HEK293 (cell line): ENCODE measurements at regions not wholly inside any gene's neighbourhood (a gene's known extent, or its start where the extent isn't known, plus 50 kb on each side); places are given as distances from the start of the nearest gene placed in this dataset.

Experiments used
- CTCF ChIA-PET: fragments of 350-600 bp; formaldehyde crosslinking; extraction: SDS; loops from one replicate; lab custom pipeline; 2021; ENCODE audit warnings: antibody characterized with exemption; lab: Yijun Ruan, JAX
- POLR2A ChIA-PET: fragments of 300-600 bp; formaldehyde crosslinking; extraction: SDS; loops from one replicate; lab custom pipeline; 2020; ENCODE audit warnings: antibody characterized with exemption, inconsistent platforms; lab: Yijun Ruan, JAX
- H3K27ac ChIP-seq: fragments of 200-500 bp; sonication (Bioruptor generic); 2 replicates; pipeline ENCODE4 v1.5.1; 2014; ENCODE audit warnings: low read depth, low read length, control low read depth, inconsistent platforms; ENCODE audit errors: extremely low read depth
- H3K36me3 ChIP-seq, 2 experiments: fragments of 200-500 bp in 1 of 2; sonication (Bioruptor generic) in 1 of 2; 1 replicate in 1 of 2; 2 replicates in 1 of 2; pipeline ENCODE4 v1.5.1; 2014 to 2017; ENCODE audit warnings: inconsistent platforms in 2 of 2, low read length in 2 of 2; ENCODE audit not compliant: control insufficient read depth in 2 of 2, insufficient read depth in 1 of 2
- H3K4me1 ChIP-seq: fragments of 200-500 bp; sonication (Bioruptor generic); 2 replicates; pipeline ENCODE4 v1.5.1; 2014; ENCODE audit warnings: mild to moderate bottlenecking, low read length, inconsistent platforms; ENCODE audit not compliant: control insufficient read depth, insufficient read depth
- H3K4me3 ChIP-seq: 2 replicates; pipeline ENCODE4 v1.5.1; 2011; ENCODE audit warnings: low read depth, mild to moderate bottlenecking, control low read depth, low read length, moderate library complexity
- H3K9me3 ChIP-seq: fragments of 200-500 bp; sonication (Bioruptor generic); 2 replicates; pipeline ENCODE4 v1.5.1; 2014; ENCODE audit warnings: low read depth, low read length, inconsistent platforms; ENCODE audit not compliant: control insufficient read depth, insufficient read depth
- GLIS1 ChIP-seq: fragments of 450-650 bp; formaldehyde crosslinking; IDR thresholded peaks from 2 replicates; pipeline ENCODE4 v1.5.1; 2016; ENCODE audit warnings: missing biosample characterization, missing genetic modification characterization
- HOXD13 ChIP-seq: sonication (generic); formaldehyde crosslinking; IDR thresholded peaks from 2 replicates; pipeline ENCODE4 v1.8.0; 2022; ENCODE audit warnings: missing genetic modification reagents, borderline replicate concordance
- KLF16 ChIP-seq: fragments of 450-650 bp; formaldehyde crosslinking; IDR thresholded peaks from 2 replicates; pipeline ENCODE4 v1.5.1; 2017; ENCODE audit warnings: missing biosample characterization, missing genetic modification characterization
- OVOL3 ChIP-seq: fragments of 450-650 bp; formaldehyde crosslinking; IDR thresholded peaks from 2 replicates; pipeline ENCODE4 v1.5.1; 2016; ENCODE audit warnings: missing biosample characterization, missing genetic modification characterization
- SALL2 ChIP-seq: fragments of 450-650 bp; formaldehyde crosslinking; IDR thresholded peaks from 2 replicates; pipeline ENCODE4 v1.5.0; 2017; ENCODE audit warnings: missing biosample characterization, mild to moderate bottlenecking, missing genetic modification characterization, borderline replicate concordance
- SCRT2 ChIP-seq: fragments of 450-650 bp; formaldehyde crosslinking; IDR thresholded peaks from 2 replicates; pipeline ENCODE4 v1.5.1; 2016; ENCODE audit warnings: missing biosample characterization, missing genetic modification characterization
- SP2 ChIP-seq: fragments of 450-650 bp; formaldehyde crosslinking; IDR thresholded peaks from 2 replicates; pipeline ENCODE4 v1.5.1; 2016; ENCODE audit warnings: missing biosample characterization, missing genetic modification characterization
- TRIM28 ChIP-seq: IDR thresholded peaks from 2 replicates; pipeline ENCODE4 v1.6.1; 2011; ENCODE audit warnings: low read length, control low read depth, borderline replicate concordance
- YY1 ChIP-seq: fragments of 450-650 bp; formaldehyde crosslinking; IDR thresholded peaks from 2 replicates; pipeline ENCODE4 v1.5.1; 2018; ENCODE audit warnings: missing biosample characterization, missing genetic modification characterization
- YY2 ChIP-seq: fragments of 450-650 bp; formaldehyde crosslinking; IDR thresholded peaks from 2 replicates; pipeline ENCODE4 v1.5.1; 2016; ENCODE audit warnings: missing biosample characterization, missing genetic modification characterization
- ZFP37 ChIP-seq: fragments of 450-650 bp; formaldehyde crosslinking; IDR thresholded peaks from 2 replicates; pipeline ENCODE4 v1.5.1; 2016; ENCODE audit warnings: missing biosample characterization, missing genetic modification characterization
- ZNF140 ChIP-seq: fragments of 450-650 bp; formaldehyde crosslinking; IDR thresholded peaks from 2 replicates; pipeline ENCODE4 v1.5.1; 2016; ENCODE audit warnings: missing biosample characterization, missing genetic modification characterization
- ZNF311 ChIP-seq: fragments of 450-650 bp; formaldehyde crosslinking; IDR thresholded peaks from 2 replicates; pipeline ENCODE4 v1.5.1; 2017; ENCODE audit warnings: missing biosample characterization, missing genetic modification characterization, borderline replicate concordance
- ZNF324 ChIP-seq: fragments of 450-650 bp; formaldehyde crosslinking; IDR thresholded peaks from 2 replicates; pipeline ENCODE4 v1.5.1; 2016; ENCODE audit warnings: missing biosample characterization, missing genetic modification characterization
- ZNF37A ChIP-seq: fragments of 450-650 bp; IDR thresholded peaks from 2 replicates; pipeline ENCODE4 v1.5.1; 2018; ENCODE audit warnings: missing biosample characterization, missing genetic modification characterization
- ZNF548 ChIP-seq: fragments of 450-650 bp; formaldehyde crosslinking; IDR thresholded peaks from 2 replicates; pipeline ENCODE4 v1.5.1; 2016; ENCODE audit warnings: missing biosample characterization, missing genetic modification characterization
- ZNF585B ChIP-seq: fragments of 450-650 bp; formaldehyde crosslinking; IDR thresholded peaks from 2 replicates; pipeline ENCODE4 v1.5.1; 2016; ENCODE audit warnings: missing biosample characterization, missing genetic modification characterization
- ZSCAN23 ChIP-seq: fragments of 450-650 bp; formaldehyde crosslinking; IDR thresholded peaks from 2 replicates; pipeline ENCODE4 v1.5.1; 2016; ENCODE audit warnings: missing biosample characterization, missing genetic modification characterization
- TF ChIP-seq, protein P1 (sequence below): fragments of 450-650 bp; IDR thresholded peaks from 2 replicates; pipeline ENCODE4 v1.5.1; 2018; ENCODE audit warnings: missing biosample characterization, missing genetic modification characterization
- TF ChIP-seq, protein P2 (sequence below): fragments of 450-650 bp; formaldehyde crosslinking; IDR thresholded peaks from 2 replicates; pipeline ENCODE4 v1.5.1; 2016; ENCODE audit warnings: missing biosample characterization, missing genetic modification characterization
- TF ChIP-seq, protein P3 (sequence below): fragments of 450-650 bp; formaldehyde crosslinking; IDR thresholded peaks from 2 replicates; pipeline ENCODE4 v1.5.1; 2017; ENCODE audit warnings: missing biosample characterization, missing genetic modification characterization
- TF ChIP-seq, protein P4 (sequence below): fragments of 450-650 bp; formaldehyde crosslinking; IDR thresholded peaks from 2 replicates; pipeline ENCODE4 v1.5.1; 2016; ENCODE audit warnings: missing biosample characterization, missing genetic modification characterization
- TF ChIP-seq, protein P5 (sequence below): fragments of 450-650 bp; formaldehyde crosslinking; IDR thresholded peaks from 2 replicates; pipeline ENCODE4 v1.5.1; 2016; ENCODE audit warnings: missing biosample characterization, missing genetic modification characterization, low read depth

DNA sequence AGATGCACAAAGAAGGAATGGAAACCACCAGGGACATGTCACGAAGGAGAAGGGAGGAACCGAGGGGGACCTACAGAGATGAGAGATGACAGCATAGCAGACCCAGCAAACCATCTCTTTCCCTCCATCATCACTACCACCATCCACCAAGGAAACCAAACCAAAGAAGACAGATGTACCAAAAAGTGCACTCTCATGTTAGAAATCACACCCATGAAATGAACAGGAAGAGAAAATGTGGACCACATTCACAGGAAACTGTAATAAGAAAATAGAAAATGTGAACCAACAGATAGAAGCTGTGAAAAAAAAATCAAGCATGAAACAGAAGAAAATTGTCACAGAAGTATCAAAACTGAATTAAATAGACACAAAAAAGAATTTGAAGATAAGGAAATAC, 672.7 kb downstream of the QKI start (continued):
- TF ChIP-seq, protein P1, sequence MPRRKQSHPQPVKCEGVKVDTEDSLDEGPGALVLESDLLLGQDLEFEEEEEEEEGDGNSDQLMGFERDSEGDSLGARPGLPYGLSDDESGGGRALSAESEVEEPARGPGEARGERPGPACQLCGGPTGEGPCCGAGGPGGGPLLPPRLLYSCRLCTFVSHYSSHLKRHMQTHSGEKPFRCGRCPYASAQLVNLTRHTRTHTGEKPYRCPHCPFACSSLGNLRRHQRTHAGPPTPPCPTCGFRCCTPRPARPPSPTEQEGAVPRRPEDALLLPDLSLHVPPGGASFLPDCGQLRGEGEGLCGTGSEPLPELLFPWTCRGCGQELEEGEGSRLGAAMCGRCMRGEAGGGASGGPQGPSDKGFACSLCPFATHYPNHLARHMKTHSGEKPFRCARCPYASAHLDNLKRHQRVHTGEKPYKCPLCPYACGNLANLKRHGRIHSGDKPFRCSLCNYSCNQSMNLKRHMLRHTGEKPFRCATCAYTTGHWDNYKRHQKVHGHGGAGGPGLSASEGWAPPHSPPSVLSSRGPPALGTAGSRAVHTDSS (tag by site-specific recombination) = no peak
- no peak for TF ChIP-seq YY2
- no peak for TF ChIP-seq ZFP37
- TF ChIP-seq TRIM28 = no peak
- TF ChIP-seq, all 188 proteins: peak for 0

DNA sequence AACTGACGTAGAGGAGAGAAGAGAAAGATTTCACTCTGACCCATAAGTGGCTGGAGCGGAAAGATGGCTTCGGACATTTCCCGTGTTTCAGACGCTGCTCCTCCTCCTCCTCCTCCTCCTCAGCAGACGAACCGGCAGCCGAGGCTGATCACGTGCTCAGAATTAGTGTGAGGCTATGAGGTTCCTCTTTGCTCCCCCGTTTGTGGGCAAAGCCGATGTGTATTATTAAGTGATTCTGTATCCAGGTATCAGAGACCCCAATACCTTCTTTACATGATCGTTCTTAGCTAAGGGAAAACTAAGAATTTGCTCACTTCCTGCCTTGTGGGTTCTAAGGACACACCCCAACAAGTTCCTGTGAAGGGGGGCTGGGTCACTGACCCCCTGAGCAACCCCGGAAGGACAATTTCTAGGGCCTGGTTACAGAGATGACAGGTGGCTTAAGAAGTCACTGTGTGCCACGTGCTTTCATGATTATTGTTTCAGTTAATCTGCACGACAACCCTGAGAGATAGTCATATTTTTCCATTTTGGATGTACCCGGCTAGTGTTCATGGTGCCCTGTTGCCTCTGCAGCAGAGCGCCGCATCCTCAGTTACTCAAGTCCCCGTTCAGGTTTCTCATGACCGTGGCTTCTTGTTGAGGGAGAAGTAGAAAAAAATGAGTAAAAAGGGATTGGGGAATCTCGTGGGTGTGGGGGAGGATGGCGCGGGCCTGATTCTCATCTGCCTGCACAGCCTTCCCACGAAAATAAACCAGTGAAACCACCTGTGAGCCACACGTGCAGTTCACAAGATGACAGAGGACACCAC, 671.8 kb downstream of the QKI start:
- POLR2A ChIA-PET = no interaction called here
- Histone ChIP-seq H3K27ac (no peak overlapping the region), H3K9me3 (no peaks in the 10 kb centered on the region), H3K36me3 (no peaks in the 10 kb centered on the region), H3K4me3 (no peak overlapping the region), H3K4me1 (no peaks in the 10 kb centered on the region)
- CTCF ChIA-PET = no interaction called here
- TF ChIP-seq, protein P2, sequence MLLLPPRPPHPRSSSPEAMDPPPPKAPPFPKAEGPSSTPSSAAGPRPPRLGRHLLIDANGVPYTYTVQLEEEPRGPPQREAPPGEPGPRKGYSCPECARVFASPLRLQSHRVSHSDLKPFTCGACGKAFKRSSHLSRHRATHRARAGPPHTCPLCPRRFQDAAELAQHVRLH (tag by site-specific recombination) = no peak
- TF ChIP-seq ZSCAN23 (tag by site-specific recombination) = no peak
- TF ChIP-seq, protein P3, sequence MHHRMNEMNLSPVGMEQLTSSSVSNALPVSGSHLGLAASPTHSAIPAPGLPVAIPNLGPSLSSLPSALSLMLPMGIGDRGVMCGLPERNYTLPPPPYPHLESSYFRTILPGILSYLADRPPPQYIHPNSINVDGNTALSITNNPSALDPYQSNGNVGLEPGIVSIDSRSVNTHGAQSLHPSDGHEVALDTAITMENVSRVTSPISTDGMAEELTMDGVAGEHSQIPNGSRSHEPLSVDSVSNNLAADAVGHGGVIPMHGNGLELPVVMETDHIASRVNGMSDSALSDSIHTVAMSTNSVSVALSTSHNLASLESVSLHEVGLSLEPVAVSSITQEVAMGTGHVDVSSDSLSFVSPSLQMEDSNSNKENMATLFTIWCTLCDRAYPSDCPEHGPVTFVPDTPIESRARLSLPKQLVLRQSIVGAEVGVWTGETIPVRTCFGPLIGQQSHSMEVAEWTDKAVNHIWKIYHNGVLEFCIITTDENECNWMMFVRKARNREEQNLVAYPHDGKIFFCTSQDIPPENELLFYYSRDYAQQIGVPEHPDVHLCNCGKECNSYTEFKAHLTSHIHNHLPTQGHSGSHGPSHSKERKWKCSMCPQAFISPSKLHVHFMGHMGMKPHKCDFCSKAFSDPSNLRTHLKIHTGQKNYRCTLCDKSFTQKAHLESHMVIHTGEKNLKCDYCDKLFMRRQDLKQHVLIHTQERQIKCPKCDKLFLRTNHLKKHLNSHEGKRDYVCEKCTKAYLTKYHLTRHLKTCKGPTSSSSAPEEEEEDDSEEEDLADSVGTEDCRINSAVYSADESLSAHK (tag by site-specific recombination) = no peak
- TF ChIP-seq ZNF324 (tag by site-specific recombination) = no peak
- no peak for TF ChIP-seq SP2 (tag by site-specific recombination)
- TF ChIP-seq, protein P4, sequence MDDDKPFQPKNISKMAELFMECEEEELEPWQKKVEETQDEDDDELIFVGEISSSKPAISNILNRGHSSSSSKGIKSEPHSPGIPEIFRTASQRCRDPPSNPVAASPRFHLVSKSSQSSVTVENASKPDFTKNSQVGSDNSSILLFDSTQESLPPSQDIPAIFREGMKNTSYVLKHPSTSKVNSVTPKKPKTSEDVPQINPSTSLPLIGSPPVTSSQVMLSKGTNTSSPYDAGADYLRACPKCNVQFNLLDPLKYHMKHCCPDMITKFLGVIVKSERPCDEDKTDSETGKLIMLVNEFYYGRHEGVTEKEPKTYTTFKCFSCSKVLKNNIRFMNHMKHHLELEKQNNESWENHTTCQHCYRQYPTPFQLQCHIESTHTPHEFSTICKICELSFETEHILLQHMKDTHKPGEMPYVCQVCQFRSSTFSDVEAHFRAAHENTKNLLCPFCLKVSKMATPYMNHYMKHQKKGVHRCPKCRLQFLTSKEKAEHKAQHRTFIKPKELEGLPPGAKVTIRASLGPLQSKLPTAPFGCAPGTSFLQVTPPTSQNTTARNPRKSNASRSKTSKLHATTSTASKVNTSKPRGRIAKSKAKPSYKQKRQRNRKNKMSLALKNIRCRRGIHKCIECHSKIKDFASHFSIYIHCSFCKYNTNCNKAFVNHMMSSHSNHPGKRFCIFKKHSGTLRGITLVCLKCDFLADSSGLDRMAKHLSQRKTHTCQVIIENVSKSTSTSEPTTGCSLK (tag by site-specific recombination) = no peak
- TF ChIP-seq KLF16 (tag by site-specific recombination) = no peak
- TF ChIP-seq YY1 (tag by site-specific recombination) = no peak
- TF ChIP-seq SCRT2 (tag by site-specific recombination) = no peak
- TF ChIP-seq SALL2 (tag by site-specific recombination) = no peak
- no peak for TF ChIP-seq HOXD13 (CRISPR knock-in tag)
- TF ChIP-seq, protein P5, sequence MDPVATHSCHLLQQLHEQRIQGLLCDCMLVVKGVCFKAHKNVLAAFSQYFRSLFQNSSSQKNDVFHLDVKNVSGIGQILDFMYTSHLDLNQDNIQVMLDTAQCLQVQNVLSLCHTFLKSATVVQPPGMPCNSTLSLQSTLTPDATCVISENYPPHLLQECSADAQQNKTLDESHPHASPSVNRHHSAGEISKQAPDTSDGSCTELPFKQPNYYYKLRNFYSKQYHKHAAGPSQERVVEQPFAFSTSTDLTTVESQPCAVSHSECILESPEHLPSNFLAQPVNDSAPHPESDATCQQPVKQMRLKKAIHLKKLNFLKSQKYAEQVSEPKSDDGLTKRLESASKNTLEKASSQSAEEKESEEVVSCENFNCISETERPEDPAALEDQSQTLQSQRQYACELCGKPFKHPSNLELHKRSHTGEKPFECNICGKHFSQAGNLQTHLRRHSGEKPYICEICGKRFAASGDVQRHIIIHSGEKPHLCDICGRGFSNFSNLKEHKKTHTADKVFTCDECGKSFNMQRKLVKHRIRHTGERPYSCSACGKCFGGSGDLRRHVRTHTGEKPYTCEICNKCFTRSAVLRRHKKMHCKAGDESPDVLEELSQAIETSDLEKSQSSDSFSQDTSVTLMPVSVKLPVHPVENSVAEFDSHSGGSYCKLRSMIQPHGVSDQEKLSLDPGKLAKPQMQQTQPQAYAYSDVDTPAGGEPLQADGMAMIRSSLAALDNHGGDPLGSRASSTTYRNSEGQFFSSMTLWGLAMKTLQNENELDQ = no peak
- TF ChIP-seq OVOL3 = no peak
- TF ChIP-seq GLIS1 = no peak
- TF ChIP-seq ZNF311 (tag by site-specific recombination) = no peak
- no peak for TF ChIP-seq ZNF37A (tag by site-specific recombination)
- no peak for TF ChIP-seq ZNF140 (tag by site-specific recombination)
- no peak for TF ChIP-seq ZNF585B (tag by site-specific recombination)
- no peak for TF ChIP-seq ZNF548
